ENCODE measurements at regions not wholly inside any gene's neighbourhood (a gene's known extent, or its start where the extent isn't known, plus 50 kb on each side); places are given as distances from the start of the nearest gene placed in this dataset.
"Not testable (repeated sequence)": the region's sequence is repeated elsewhere in the genome, so short reads cannot be mapped to it uniquely, and the experiment has no call there.

GRCh38 chr5:92674321-92674720 is 906.7 kb downstream of the NR2F1-AS1 start:
- Histone ChIP-seq H3K27ac (no peak overlapping the region), H3K4me1 (ENCODE audit: insufficient read depth) (no peaks in the 10 kb centered on the region), H3K4me3 (no peak overlapping the region), H3K9me3 (no peaks in the 10 kb centered on the region), H3K36me3 (no peaks in the 10 kb centered on the region), H3K27me3 (no peaks in the 10 kb centered on the region)
- TF ChIP-seq EP300 (IDR thresholded peaks at IDR 0.05) (no peak), POLR2A (IDR thresholded peaks at IDR 0.05) (no peak)
- intact Hi-C loops (cut with DNase I): no loop called here
- no peak for DNase-seq
- 92 to 100% (median 97%) methylated on average over 2 of the region's 2 CpGs for WGBS, 3 donors

- no peak for DNase-seq
- H3K27ac ChIP-seq: no peak overlapping the region
- no peaks in the 10 kb centered on the region for H3K36me3 ChIP-seq
- WGBS, 3 donors: 44 to 60% (median 56%) methylated on average over 1 of the region's 1 CpG
- no peaks in the 10 kb centered on the region for H3K4me1 ChIP-seq (ENCODE audit: insufficient read depth)
- H3K27me3 ChIP-seq: no peaks in the 10 kb centered on the region
- no peaks in the 10 kb centered on the region for H3K9me3 ChIP-seq
- no peak for TF ChIP-seq CTCF (IDR thresholded peaks at IDR 0.05)
- TF ChIP-seq POLR2A (IDR thresholded peaks at IDR 0.05): no peak
- TF ChIP-seq EP300 (IDR thresholded peaks at IDR 0.05): no peak
- no peak overlapping the region for H3K4me3 ChIP-seq
- intact Hi-C loops (cut with DNase I): no loop called here
Measured at GRCh38 chr5:92665506-92665905, 915.5 kb downstream of the NR2F1-AS1 start.

GRCh38 chr5:92662741-92663140 is 918.3 kb downstream of the NR2F1-AS1 start:
- no peaks in the 10 kb centered on the region for H3K9me3 ChIP-seq
- no peaks in the 10 kb centered on the region for H3K27me3 ChIP-seq
- no peak for DNase-seq
- 61 to 70% (median 67%) methylated on average over 3 of the region's 3 CpGs for WGBS, 3 donors
- H3K36me3 ChIP-seq: no peaks in the 10 kb centered on the region
- H3K4me1 ChIP-seq (ENCODE audit: insufficient read depth): no peaks in the 10 kb centered on the region
- H3K27ac ChIP-seq: no peak overlapping the region
- no peak for TF ChIP-seq EP300 (IDR thresholded peaks at IDR 0.05)
- no peak for TF ChIP-seq CTCF (IDR thresholded peaks at IDR 0.05)
- no peak for TF ChIP-seq POLR2A (IDR thresholded peaks at IDR 0.05)
- intact Hi-C loops (cut with DNase I): no loop called here
- no peak overlapping the region for H3K4me3 ChIP-seq

- Histone ChIP-seq H3K4me1 (ENCODE audit: insufficient read depth) (no peaks in the 10 kb centered on the region), H3K9me3 (no peaks in the 10 kb centered on the region), H3K4me3 (no peak overlapping the region), H3K36me3 (no peaks in the 10 kb centered on the region), H3K27me3 (peaks cover 3% of the 10 kb centered on the region), H3K27ac (no peak overlapping the region)
- intact Hi-C loops (cut with DNase I): no loop called here
- no peak for DNase-seq
- TF ChIP-seq POLR2A (IDR thresholded peaks at IDR 0.05) (no peak), CTCF (IDR thresholded peaks at IDR 0.05) (no peak), EP300 (IDR thresholded peaks at IDR 0.05) (no peak)
Measured at GRCh38 chr5:92659246-92659645, 921.8 kb downstream of the NR2F1-AS1 start.

- H3K9me3 ChIP-seq; DNase-seq; H3K27ac ChIP-seq; H3K36me3 ChIP-seq; H3K4me1 ChIP-seq (ENCODE audit: insufficient read depth); intact Hi-C loops (cut with DNase I); H3K27me3 ChIP-seq; H3K4me3 ChIP-seq: not testable (repeated sequence)
- 92 to 96% (median 96%) methylated on average over 3 of the region's 3 CpGs for WGBS, 3 donors
Measured at GRCh38 chr5:92654601-92655000, 926.4 kb downstream of the NR2F1-AS1 start.
